Trophoblast cell (in vitro differentiated cells and primary cell): ENCODE measurements at regions not wholly inside any gene's neighbourhood (a gene's known extent, or its start where the extent isn't known, plus 50 kb on each side); places are given as distances from the start of the nearest gene placed in this dataset.
"Not testable (repeated sequence)": the region's sequence is repeated elsewhere in the genome, so short reads cannot be mapped to it uniquely, and the experiment has no call there.

Source experiments
- DNase-seq, 2 donors: peaks; one replicate each; pipeline ENCODE4 v3.0.0-alpha.2; 2016
- H2AFZ ChIP-seq: 2 replicates; pipeline ENCODE4 v1.6.1; 2013; ENCODE audit warnings: low read length, moderate library complexity, mild to moderate bottlenecking; ENCODE audit not compliant: insufficient read depth, poor library complexity
- H2AK5ac ChIP-seq: 2 replicates; pipeline ENCODE4 v1.6.1; 2013; ENCODE audit warnings: mild to moderate bottlenecking, low read length
- H2BK120ac ChIP-seq: 2 replicates; pipeline ENCODE4 v1.6.1; 2013; ENCODE audit warnings: low read length, mild to moderate bottlenecking, moderate library complexity; ENCODE audit not compliant: insufficient read depth, poor library complexity
- H2BK12ac ChIP-seq: 2 replicates; pipeline ENCODE4 v1.6.1; 2013; ENCODE audit warnings: mild to moderate bottlenecking, low read length, moderate library complexity
- H2BK5ac ChIP-seq: 2 replicates; pipeline ENCODE4 v1.6.1; 2013; ENCODE audit warnings: low read length, low read depth, moderate library complexity, mild to moderate bottlenecking; ENCODE audit not compliant: poor library complexity
- H3K14ac ChIP-seq: 2 replicates; pipeline ENCODE4 v1.6.1; 2013; ENCODE audit warnings: mild to moderate bottlenecking, low read length
- H3K18ac ChIP-seq: 2 replicates; pipeline ENCODE4 v1.6.1; 2013; ENCODE audit warnings: mild to moderate bottlenecking, low read length
- H3K23ac ChIP-seq: 2 replicates; pipeline ENCODE4 v1.6.1; 2013; ENCODE audit warnings: low read length
- H3K27ac ChIP-seq: 2 replicates; pipeline ENCODE4 v1.5.1; 2013; ENCODE audit warnings: low read depth, mild to moderate bottlenecking, inconsistent platforms, low read length, moderate library complexity
- H3K27me3 ChIP-seq: 2 replicates; pipeline ENCODE4 v1.6.1; 2013; ENCODE audit warnings: inconsistent platforms, mild to moderate bottlenecking, low read length, moderate library complexity; ENCODE audit not compliant: insufficient read depth
- H3K36me3 ChIP-seq, 2 experiments: 1 replicate in 1 of 2; 2 replicates in 1 of 2; pipeline ENCODE4 v1.6.1; 2013; ENCODE audit warnings: low read length in 2 of 2, mild to moderate bottlenecking in 2 of 2, moderate library complexity in 1 of 2; ENCODE audit not compliant: insufficient read depth in 2 of 2, control insufficient read depth in 1 of 2
- H3K4ac ChIP-seq: 2 replicates; pipeline ENCODE4 v1.6.1; 2013; ENCODE audit warnings: low read depth, mild to moderate bottlenecking, low read length, moderate library complexity
- H3K4me1 ChIP-seq, 2 experiments: 1 replicate in 1 of 2; 2 replicates in 1 of 2; pipeline ENCODE4 v1.6.1; 2013; ENCODE audit warnings: low read length in 2 of 2, mild to moderate bottlenecking in 2 of 2, moderate library complexity in 1 of 2; ENCODE audit not compliant: insufficient read depth in 2 of 2, control insufficient read depth in 1 of 2
- H3K4me2 ChIP-seq: 2 replicates; pipeline ENCODE4 v1.6.1; 2013; ENCODE audit warnings: inconsistent platforms, mild to moderate bottlenecking, low read length, moderate library complexity
- H3K4me3 ChIP-seq: 2 replicates; pipeline ENCODE4 v1.5.1; 2013; ENCODE audit warnings: mild to moderate bottlenecking, low read depth, low read length, inconsistent platforms
- H3K79me1 ChIP-seq: one replicate; pipeline ENCODE4 v1.6.1; 2013; ENCODE audit warnings: low read length
- H3K79me2 ChIP-seq: 2 replicates; pipeline ENCODE4 v1.6.1; 2013; ENCODE audit warnings: low read length, mild to moderate bottlenecking; ENCODE audit not compliant: control insufficient read depth, insufficient read depth, poor library complexity
- H3K9ac ChIP-seq: 2 replicates; pipeline ENCODE4 v1.6.1; 2013; ENCODE audit warnings: mild to moderate bottlenecking, low read length
- H3K9me3 ChIP-seq: 2 replicates; pipeline ENCODE4 v1.6.1; 2013; ENCODE audit warnings: low read depth, mild to moderate bottlenecking, control low read depth, inconsistent platforms, low read length; ENCODE audit not compliant: insufficient read depth
- H4K12ac ChIP-seq: 2 replicates; pipeline ENCODE4 v1.6.1; 2013; ENCODE audit warnings: low read depth, mild to moderate bottlenecking, low read length, moderate library complexity
- H4K8ac ChIP-seq: 2 replicates; pipeline ENCODE4 v1.6.1; 2013; ENCODE audit warnings: low read depth, mild to moderate bottlenecking, low read length, moderate library complexity
- H4K91ac ChIP-seq: one replicate; pipeline ENCODE4 v1.6.1; 2013; ENCODE audit warnings: low read depth, mild to moderate bottlenecking, low read length, moderate library complexity
- WGBS: extraction: QIAGEN DNeasy Blood & Tissue Kit; methylation state at CpG from one replicate; pipeline ENCODE4 v1.1.7; 2013; ENCODE audit warnings: missing lambda C conversion rate; ENCODE audit not compliant: insufficient read length, insufficient coverage; ENCODE audit errors: extremely low coverage; 5-methylcytosine and 5-hydroxymethylcytosine counted together

DNA sequence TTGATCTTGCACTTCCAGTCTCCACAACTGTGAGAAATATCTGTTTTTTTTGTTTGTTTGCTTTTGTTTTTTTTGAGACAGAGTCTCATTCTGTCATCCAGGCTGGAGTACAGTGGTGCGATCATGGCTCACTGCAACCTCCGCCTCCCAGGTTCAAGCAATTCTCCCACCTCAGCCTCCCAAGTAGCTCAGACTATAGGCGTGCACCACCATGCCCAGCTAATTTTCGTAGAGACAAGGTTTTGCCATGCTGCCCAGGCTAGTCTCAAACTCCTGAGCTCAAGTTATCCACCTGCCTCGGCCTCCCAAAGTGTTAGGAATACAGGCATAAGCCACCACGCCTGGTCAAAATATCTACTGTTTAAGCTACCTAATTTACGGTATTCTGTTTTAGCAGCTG lies 153.1 kb upstream of the C1QTNF3 start:
- not testable (repeated sequence) for H4K12ac ChIP-seq, H3K18ac ChIP-seq, H4K91ac ChIP-seq, H3K9ac ChIP-seq, H3K23ac ChIP-seq, H3K4me2 ChIP-seq, H3K14ac ChIP-seq, H2BK12ac ChIP-seq, H4K8ac ChIP-seq, H3K4me3 ChIP-seq, H3K36me3 ChIP-seq, H2BK120ac ChIP-seq, H2BK5ac ChIP-seq, H3K4me1 ChIP-seq, H3K4ac ChIP-seq, H2AFZ ChIP-seq, H2AK5ac ChIP-seq, H3K79me1 ChIP-seq, H3K9me3 ChIP-seq, H3K79me2 ChIP-seq, DNase-seq, H3K27me3 ChIP-seq, H3K27ac ChIP-seq
- no CpG with 5 or more reads among the region's 7 CpGs for WGBS

DNA sequence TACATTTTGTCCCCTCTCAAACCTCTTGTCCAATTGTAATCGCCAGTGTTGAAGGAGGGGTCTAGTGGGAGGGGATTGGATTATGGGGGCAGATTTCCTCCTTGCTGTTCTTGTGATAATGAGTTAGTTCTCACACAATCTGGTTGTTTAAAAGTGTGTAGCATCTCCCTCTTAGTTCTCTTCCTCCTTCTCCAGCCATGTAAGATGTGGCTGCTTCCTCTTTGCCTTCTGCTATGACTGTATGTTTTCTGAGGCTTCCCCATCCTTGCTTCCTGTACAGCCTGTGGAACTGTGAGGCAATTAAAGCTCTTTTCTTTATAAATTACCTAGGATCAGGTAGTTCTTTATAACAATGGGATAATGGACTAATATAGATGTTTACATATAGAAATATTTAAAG lies 162.3 kb upstream of the C1QTNF3 start:
- H3K4me3 ChIP-seq, H3K14ac ChIP-seq, H3K36me3 ChIP-seq, H2BK5ac ChIP-seq, H3K4me2 ChIP-seq, DNase-seq, H3K23ac ChIP-seq, H2AFZ ChIP-seq, H2BK120ac ChIP-seq, H3K4ac ChIP-seq, H4K12ac ChIP-seq, H3K4me1 ChIP-seq, H3K9ac ChIP-seq, H3K27me3 ChIP-seq, H3K18ac ChIP-seq, H2AK5ac ChIP-seq, H3K79me1 ChIP-seq, H2BK12ac ChIP-seq, H4K8ac ChIP-seq, H3K9me3 ChIP-seq, H4K91ac ChIP-seq, H3K79me2 ChIP-seq, H3K27ac ChIP-seq: not testable (repeated sequence)
- no CpG with 5 or more reads among the region's 1 CpG for WGBS

DNA sequence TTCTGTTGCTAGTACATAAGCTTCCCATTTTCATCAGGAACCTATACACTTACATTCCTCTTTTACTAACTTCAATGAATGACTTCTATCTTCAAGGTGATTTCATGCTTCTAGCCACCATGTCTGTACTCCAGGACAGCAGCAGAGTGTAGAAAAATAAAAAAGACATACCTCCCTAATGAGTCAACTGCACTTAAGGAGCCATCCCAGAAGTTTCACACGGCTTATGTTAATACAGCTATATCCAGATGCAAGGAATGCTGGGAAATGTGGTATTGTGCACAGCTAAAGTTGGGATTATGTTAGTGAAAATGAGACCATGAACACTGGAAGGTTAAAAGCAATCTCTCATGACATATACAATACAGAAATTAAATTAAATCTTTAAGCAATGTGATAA lies 174.4 kb upstream of the C1QTNF3 start:
- not testable (repeated sequence) for H3K79me1 ChIP-seq, H2AK5ac ChIP-seq, H3K9ac ChIP-seq, H3K14ac ChIP-seq, H3K4ac ChIP-seq, H3K23ac ChIP-seq, H3K4me1 ChIP-seq, H3K9me3 ChIP-seq, H3K4me3 ChIP-seq, H2BK120ac ChIP-seq, H3K36me3 ChIP-seq, H3K4me2 ChIP-seq, H3K27me3 ChIP-seq, H2AFZ ChIP-seq, H4K8ac ChIP-seq, H3K18ac ChIP-seq, H4K12ac ChIP-seq, H4K91ac ChIP-seq, H2BK5ac ChIP-seq, H2BK12ac ChIP-seq, H3K79me2 ChIP-seq, H3K27ac ChIP-seq
- peak in 1 of 2 donors; percentile 11 for DNase-seq
- WGBS: no CpG with 5 or more reads among the region's 1 CpG

DNA sequence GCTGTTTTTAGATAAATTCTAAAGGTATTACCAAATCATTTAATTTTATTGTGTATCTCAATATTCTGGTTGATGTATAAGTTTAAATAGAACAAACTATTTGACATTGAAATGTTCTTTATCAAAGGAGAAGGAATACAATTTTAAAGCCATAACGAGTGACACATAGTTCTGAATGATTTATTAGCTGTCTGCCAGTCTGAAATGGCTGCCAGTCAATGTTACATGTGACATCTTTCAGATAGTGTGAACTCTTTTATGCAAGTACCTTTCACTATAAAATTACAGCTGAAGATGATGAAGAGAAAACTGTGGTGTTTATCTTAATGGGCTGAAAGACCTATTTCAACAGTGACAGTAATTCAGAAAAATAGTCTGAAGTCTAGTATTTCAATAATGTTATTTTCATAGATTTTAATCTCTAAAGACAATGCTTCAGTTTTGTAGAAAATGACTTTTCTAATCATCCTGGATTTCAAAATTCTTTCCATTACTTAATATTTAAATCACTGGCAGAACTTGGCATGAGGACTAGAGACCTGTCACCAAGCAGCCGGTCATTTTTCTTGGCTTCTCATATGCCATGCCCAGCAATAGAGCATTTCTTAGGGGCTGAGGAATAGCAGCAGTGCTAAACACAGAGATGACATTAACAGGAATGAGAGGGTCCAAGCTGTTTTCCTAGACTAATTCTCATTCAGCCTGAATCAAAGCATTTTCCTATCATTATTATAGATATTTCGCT lies 178.5 kb upstream of the C1QTNF3 start:
- not testable (repeated sequence) for H2AK5ac ChIP-seq, DNase-seq, H3K23ac ChIP-seq, H3K4me3 ChIP-seq, H3K27me3 ChIP-seq, H4K91ac ChIP-seq, H3K79me1 ChIP-seq, H3K9me3 ChIP-seq, H3K4me1 ChIP-seq, H2BK120ac ChIP-seq, H3K27ac ChIP-seq, H3K4ac ChIP-seq, H3K79me2 ChIP-seq, H3K36me3 ChIP-seq, H3K4me2 ChIP-seq, H4K8ac ChIP-seq, H3K9ac ChIP-seq, H3K18ac ChIP-seq, H3K14ac ChIP-seq, H4K12ac ChIP-seq, H2BK12ac ChIP-seq, H2AFZ ChIP-seq, H2BK5ac ChIP-seq
- WGBS: no CpG with 5 or more reads among the region's 3 CpGs
